ENCODE measurements at regions not wholly inside any gene's neighbourhood (a gene's known extent, or its start where the extent isn't known, plus 50 kb on each side); places are given as distances from the start of the nearest gene placed in this dataset.

GRCh38 chr6:144911322-144911721, 626.2 kb downstream of the UTRN start:
- no peak for ATAC-seq
- intact Hi-C loops (cut with DNase I): no loop called here
- Histone ChIP-seq H3K4me1 (no peaks in the 10 kb centered on the region), H3K27ac (no peak overlapping the region), H3K27me3 (no peaks in the 10 kb centered on the region), H3K4me3 (no peak overlapping the region), H3K9me3 (no peaks in the 10 kb centered on the region), H3K36me3 (no peaks in the 10 kb centered on the region)
- no peak for DNase-seq
- no peak for TF ChIP-seq CTCF (IDR thresholded peaks at IDR 0.05)

- Histone ChIP-seq H3K36me3 (no peaks in the 10 kb centered on the region), H3K4me1 (no peaks in the 10 kb centered on the region), H3K4me3 (no peak overlapping the region), H3K27ac (no peak overlapping the region), H3K27me3 (no peaks in the 10 kb centered on the region), H3K9me3 (no peaks in the 10 kb centered on the region)
- DNase-seq: no peak
- intact Hi-C loops (cut with DNase I): no loop called here
- ATAC-seq: peak; percentile 57
- no peak for TF ChIP-seq CTCF (IDR thresholded peaks at IDR 0.05)
These were observed 627.3 kb downstream of the UTRN start for GRCh38 chr6:144912474-144912873.

GRCh38 chr6:144918073-144918472, 632.9 kb downstream of the UTRN start:
- ATAC-seq: no peak
- no peak for TF ChIP-seq CTCF (IDR thresholded peaks at IDR 0.05)
- Histone ChIP-seq H3K27ac (no peak overlapping the region), H3K4me3 (no peak overlapping the region), H3K36me3 (no peaks in the 10 kb centered on the region), H3K4me1 (no peaks in the 10 kb centered on the region), H3K27me3 (no peaks in the 10 kb centered on the region), H3K9me3 (no peaks in the 10 kb centered on the region)
- no peak for DNase-seq
- intact Hi-C loops (cut with DNase I): no loop called here

GRCh38 chr6:144919560-144919959, 634.4 kb downstream of the UTRN start:
- H3K36me3 ChIP-seq: no peaks in the 10 kb centered on the region
- H3K4me1 ChIP-seq: no peaks in the 10 kb centered on the region
- H3K4me3 ChIP-seq: no peak overlapping the region
- H3K27ac ChIP-seq: no peak overlapping the region
- TF ChIP-seq CTCF (IDR thresholded peaks at IDR 0.05): no peak
- intact Hi-C loops (cut with DNase I): no loop called here
- H3K9me3 ChIP-seq: no peaks in the 10 kb centered on the region
- DNase-seq (no peak), ATAC-seq (no peak)
- no peaks in the 10 kb centered on the region for H3K27me3 ChIP-seq

GRCh38 chr6:144920391-144920961, 635.3 kb downstream of the UTRN start:
- no peaks in the 10 kb centered on the region for H3K27me3 ChIP-seq
- no peak overlapping the region for H3K4me3 ChIP-seq
- H3K9me3 ChIP-seq: no peaks in the 10 kb centered on the region
- TF ChIP-seq CTCF (IDR thresholded peaks at IDR 0.05): no peak
- intact Hi-C loops (cut with DNase I): no loop called here
- ATAC-seq (no peak), DNase-seq (no peak)
- no peak overlapping the region for H3K27ac ChIP-seq
- H3K4me1 ChIP-seq: no peaks in the 10 kb centered on the region
- no peaks in the 10 kb centered on the region for H3K36me3 ChIP-seq
